Liver (tissue), 9 donors: ENCODE measurements at regions not wholly inside any gene's neighbourhood (a gene's known extent, or its start where the extent isn't known, plus 50 kb on each side); places are given as distances from the start of the nearest gene placed in this dataset. TPM values are rescaled to one million over a fixed set of nuclear protein-coding genes. Genes with fewer than 3 reads are reported as not detected.

Source experiments
- DNase-seq: peaks from one replicate; pipeline ENCODE4 v3.0.0-alpha.2; 2017; ENCODE audit warnings: low spot score
- H3K27ac ChIP-seq, 2 donors: one replicate each; pipeline ENCODE4 v1.7.0; 2013; ENCODE audit warnings: inconsistent platforms in 2 of 2, low read length in 2 of 2, control low read depth in 1 of 2, low read depth in 1 of 2, mild to moderate bottlenecking in 1 of 2
- H3K27me3 ChIP-seq, 4 donors: one replicate each; pipeline versions ENCODE4 v1.6.1 to v1.7.0; 2013; ENCODE audit warnings: low read length in 3 of 4, inconsistent platforms in 1 of 4, mild to moderate bottlenecking in 1 of 4, moderate library complexity in 1 of 4; ENCODE audit not compliant: control insufficient read depth in 4 of 4, insufficient read depth in 4 of 4
- H3K36me3 ChIP-seq, 4 donors: one replicate each; pipeline versions ENCODE4 v1.6.1 to v1.7.0; 2013; ENCODE audit warnings: low read length in 3 of 4, mild to moderate bottlenecking in 3 of 4, low read depth in 1 of 4, moderate library complexity in 1 of 4; ENCODE audit not compliant: control insufficient read depth in 4 of 4, insufficient read depth in 3 of 4
- H3K4me1 ChIP-seq, 4 donors: one replicate each; pipeline versions ENCODE4 v1.6.1 to v1.7.0; 2013; ENCODE audit warnings: low read length in 3 of 4, mild to moderate bottlenecking in 3 of 4, moderate library complexity in 1 of 4; ENCODE audit not compliant: control insufficient read depth in 4 of 4, insufficient read depth in 4 of 4
- H3K4me3 ChIP-seq, 3 donors: one replicate each; pipeline versions ENCODE4 v1.6.1 to v1.7.0; 2013; ENCODE audit warnings: low read length in 3 of 3, control low read depth in 1 of 3, low read depth in 1 of 3, mild to moderate bottlenecking in 1 of 3
- H3K9ac ChIP-seq, 2 donors: one replicate each; pipeline ENCODE4 v1.7.0; 2013; ENCODE audit warnings: low read length in 2 of 2, mild to moderate bottlenecking in 2 of 2, moderate library complexity in 2 of 2, control low read depth in 1 of 2, low read depth in 1 of 2
- H3K9me3 ChIP-seq, 4 donors: one replicate each; pipeline versions ENCODE4 v1.6.1 to v1.7.0; 2013; ENCODE audit warnings: low read length in 3 of 4; ENCODE audit not compliant: control insufficient read depth in 4 of 4
- EGR1 ChIP-seq, 2 donors: IDR thresholded peaks; 2 replicates each; pipeline ENCODE4 v1.6.1; 2016 to 2018; ENCODE audit warnings: antibody characterized with exemption in 2 of 2, low read depth in 2 of 2
- FOXA1 ChIP-seq: IDR thresholded peaks from 2 replicates; pipeline ENCODE4 v1.6.1; 2016; ENCODE audit warnings: antibody characterized with exemption
- FOXA2 ChIP-seq: IDR thresholded peaks from 2 replicates; pipeline ENCODE4 v1.6.1; 2016; ENCODE audit warnings: antibody characterized with exemption
- GABPA ChIP-seq, 2 donors: IDR thresholded peaks in 1 of 2; conservative IDR thresholded peaks in 1 of 2; 2 replicates each; pipeline ENCODE4 v1.6.1; 2016; ENCODE audit warnings: antibody characterized with exemption in 2 of 2, mild to moderate bottlenecking in 1 of 2, moderate library complexity in 1 of 2
- HNF4A ChIP-seq, 2 donors: conservative IDR thresholded peaks; 2 replicates each; pipeline ENCODE4 v1.6.1; 2016; ENCODE audit warnings: antibody characterized with exemption in 2 of 2, mild to moderate bottlenecking in 2 of 2
- HNF4G ChIP-seq: IDR thresholded peaks from 2 replicates; pipeline ENCODE4 v1.6.1; 2016; ENCODE audit warnings: antibody characterized with exemption
- JUND ChIP-seq, 2 donors: IDR thresholded peaks; 2 replicates each; pipeline ENCODE4 v1.6.1; 2016; ENCODE audit warnings: antibody characterized with exemption in 2 of 2
- NR2F2 ChIP-seq: IDR thresholded peaks from 2 replicates; pipeline ENCODE4 v1.6.1; 2016; ENCODE audit warnings: antibody characterized with exemption
- RAD21 ChIP-seq, 2 donors: IDR thresholded peaks; 2 replicates each; pipeline ENCODE4 v1.6.1; 2016; ENCODE audit warnings: antibody characterized with exemption in 2 of 2, mild to moderate bottlenecking in 2 of 2
- RXRA ChIP-seq, 2 donors: IDR thresholded peaks; 2 replicates each; pipeline ENCODE4 v1.6.1; 2017 to 2018; ENCODE audit warnings: antibody characterized with exemption in 2 of 2, mild to moderate bottlenecking in 1 of 2
- TAF1 ChIP-seq: conservative IDR thresholded peaks from 2 replicates; pipeline ENCODE4 v1.6.1; 2016; ENCODE audit warnings: antibody characterized with exemption, mild to moderate bottlenecking
- YY1 ChIP-seq: IDR thresholded peaks from 2 replicates; pipeline ENCODE4 v1.6.1; 2016; ENCODE audit warnings: antibody characterized with exemption, mild to moderate bottlenecking
- WGBS: extraction: QIAGEN DNeasy Blood & Tissue Kit; methylation state at CpG from one replicate; pipeline ENCODE4 v1.1.7; 2013; 5-methylcytosine and 5-hydroxymethylcytosine counted together
- small RNA-seq: library from RNA; depleted of rRNA; stranded (forward); fragments of <200 nt; gene quantifications from one replicate; pipeline ENCODE3, GENCODE V24; 2014
- TF ChIP-seq, protein P1 (sequence below): fragments of 150-350 bp; IDR thresholded peaks from 2 replicates; pipeline ENCODE4 v1.5.1; 2017; ENCODE audit warnings: improper control_type of control experiment, low read depth, low read length; ENCODE audit not compliant: missing input control
- TF ChIP-seq, protein P2 (sequence below): IDR thresholded peaks from 2 replicates; pipeline ENCODE4 v1.6.1; 2016; ENCODE audit warnings: antibody characterized with exemption
- TF ChIP-seq, protein P3 (sequence below): IDR thresholded peaks from 2 replicates; pipeline ENCODE4 v1.6.1; 2016; ENCODE audit warnings: antibody characterized with exemption
- TF ChIP-seq, protein P4 (sequence below): IDR thresholded peaks from 2 replicates; pipeline ENCODE4 v1.6.1; 2016; ENCODE audit warnings: antibody characterized with exemption
- TF ChIP-seq, protein P5 (sequence below): IDR thresholded peaks from 2 replicates; pipeline ENCODE4 v1.6.1; 2016; ENCODE audit warnings: antibody characterized with exemption, mild to moderate bottlenecking
- donor health status: healthy.
- donor health status: healthy.
- donor health status: healthy.
- donor health status: healthy.
- donor health status: healthy.

DNA sequence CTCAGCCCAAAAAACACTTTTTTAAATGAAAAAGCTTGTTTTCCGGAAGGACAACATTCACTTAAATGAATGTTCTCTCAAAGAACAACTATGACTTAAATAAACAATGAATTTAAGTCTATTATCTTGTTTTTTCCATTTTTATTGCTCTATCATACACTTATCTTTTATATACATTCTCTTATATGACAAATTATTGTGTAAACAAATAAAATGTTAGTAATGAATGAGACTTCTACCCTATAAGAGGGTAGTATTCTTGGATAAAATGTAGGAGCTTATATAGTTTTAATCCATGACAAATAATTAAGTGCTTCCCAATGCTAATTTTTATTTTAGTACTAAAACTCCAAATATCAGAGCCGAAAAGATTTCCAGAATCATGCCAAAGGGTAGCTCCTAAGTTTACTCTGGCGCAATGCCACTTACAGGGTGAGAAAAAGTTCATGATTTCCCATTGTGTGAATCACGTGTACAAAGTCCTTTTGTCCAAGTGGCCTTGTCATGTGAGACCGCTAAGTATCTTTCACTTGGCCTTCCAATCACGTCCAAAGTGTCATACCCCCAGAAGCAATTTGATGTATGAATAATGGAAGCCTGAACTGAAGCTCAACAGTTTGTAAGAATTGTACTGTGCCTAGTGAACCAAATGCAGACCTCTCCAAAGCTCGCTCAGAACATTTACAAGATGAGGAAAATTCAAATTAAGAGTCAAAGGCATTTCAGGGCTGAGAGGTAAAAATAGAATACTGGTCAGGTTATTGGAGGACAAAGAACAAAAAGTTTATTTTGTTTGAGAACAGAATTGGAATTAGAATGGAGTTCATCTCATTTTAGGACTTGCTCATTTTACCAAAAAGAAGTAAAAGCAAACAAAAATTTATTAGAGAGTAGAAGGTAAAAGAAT, 56.6 kb upstream of the C1orf21 start (continued):
- no peak for TF ChIP-seq YY1

DNA sequence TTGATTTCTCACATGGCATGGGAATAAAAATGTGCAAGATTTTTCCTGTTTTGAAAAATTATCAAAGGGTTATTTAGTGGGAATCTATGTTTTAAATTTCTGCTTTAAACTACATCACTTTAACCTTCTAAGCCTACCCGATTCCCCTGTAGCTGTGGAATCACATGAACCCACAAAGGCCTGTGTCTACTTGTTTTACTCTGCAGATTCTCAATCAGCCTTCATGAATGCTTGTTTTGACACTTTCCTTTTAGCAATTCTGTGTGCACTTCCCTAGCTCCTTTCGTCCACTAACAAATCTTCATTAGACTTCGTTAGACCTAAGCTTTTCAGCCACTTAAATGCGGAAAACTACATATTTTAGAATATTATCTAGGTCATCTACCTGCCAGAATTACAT, 56.0 kb upstream of the C1orf21 start:
- peaks cover 0 to 5% (median 0%) of the 10 kb centered on the region in 4 donors for H3K9me3 ChIP-seq
- H3K36me3 ChIP-seq = no peaks in the 10 kb centered on the region
- no peak overlapping the region for H3K27ac ChIP-seq
- WGBS = 97% methylated on average over 4 of the region's 4 CpGs
- TF ChIP-seq HNF4G = no peak
- TF ChIP-seq GABPA (IDR thresholded peaks at IDR 0.05 in 1 of 2, conservative IDR thresholded peaks at IDR 0.05 in 1 of 2) = no peak
- no peak for TF ChIP-seq RAD21 (IDR thresholded peaks at IDR 0.05)
- no peak for TF ChIP-seq FOXA1
- no peak for TF ChIP-seq RXRA (IDR thresholded peaks at IDR 0.05)
- TF ChIP-seq, protein P1, sequence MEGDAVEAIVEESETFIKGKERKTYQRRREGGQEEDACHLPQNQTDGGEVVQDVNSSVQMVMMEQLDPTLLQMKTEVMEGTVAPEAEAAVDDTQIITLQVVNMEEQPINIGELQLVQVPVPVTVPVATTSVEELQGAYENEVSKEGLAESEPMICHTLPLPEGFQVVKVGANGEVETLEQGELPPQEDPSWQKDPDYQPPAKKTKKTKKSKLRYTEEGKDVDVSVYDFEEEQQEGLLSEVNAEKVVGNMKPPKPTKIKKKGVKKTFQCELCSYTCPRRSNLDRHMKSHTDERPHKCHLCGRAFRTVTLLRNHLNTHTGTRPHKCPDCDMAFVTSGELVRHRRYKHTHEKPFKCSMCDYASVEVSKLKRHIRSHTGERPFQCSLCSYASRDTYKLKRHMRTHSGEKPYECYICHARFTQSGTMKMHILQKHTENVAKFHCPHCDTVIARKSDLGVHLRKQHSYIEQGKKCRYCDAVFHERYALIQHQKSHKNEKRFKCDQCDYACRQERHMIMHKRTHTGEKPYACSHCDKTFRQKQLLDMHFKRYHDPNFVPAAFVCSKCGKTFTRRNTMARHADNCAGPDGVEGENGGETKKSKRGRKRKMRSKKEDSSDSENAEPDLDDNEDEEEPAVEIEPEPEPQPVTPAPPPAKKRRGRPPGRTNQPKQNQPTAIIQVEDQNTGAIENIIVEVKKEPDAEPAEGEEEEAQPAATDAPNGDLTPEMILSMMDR = no peak
- TF ChIP-seq FOXA2 = no peak
- TF ChIP-seq, protein P2, sequence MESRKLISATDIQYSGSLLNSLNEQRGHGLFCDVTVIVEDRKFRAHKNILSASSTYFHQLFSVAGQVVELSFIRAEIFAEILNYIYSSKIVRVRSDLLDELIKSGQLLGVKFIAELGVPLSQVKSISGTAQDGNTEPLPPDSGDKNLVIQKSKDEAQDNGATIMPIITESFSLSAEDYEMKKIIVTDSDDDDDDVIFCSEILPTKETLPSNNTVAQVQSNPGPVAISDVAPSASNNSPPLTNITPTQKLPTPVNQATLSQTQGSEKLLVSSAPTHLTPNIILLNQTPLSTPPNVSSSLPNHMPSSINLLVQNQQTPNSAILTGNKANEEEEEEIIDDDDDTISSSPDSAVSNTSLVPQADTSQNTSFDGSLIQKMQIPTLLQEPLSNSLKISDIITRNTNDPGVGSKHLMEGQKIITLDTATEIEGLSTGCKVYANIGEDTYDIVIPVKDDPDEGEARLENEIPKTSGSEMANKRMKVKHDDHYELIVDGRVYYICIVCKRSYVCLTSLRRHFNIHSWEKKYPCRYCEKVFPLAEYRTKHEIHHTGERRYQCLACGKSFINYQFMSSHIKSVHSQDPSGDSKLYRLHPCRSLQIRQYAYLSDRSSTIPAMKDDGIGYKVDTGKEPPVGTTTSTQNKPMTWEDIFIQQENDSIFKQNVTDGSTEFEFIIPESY = no peak
- TF ChIP-seq, protein P3, sequence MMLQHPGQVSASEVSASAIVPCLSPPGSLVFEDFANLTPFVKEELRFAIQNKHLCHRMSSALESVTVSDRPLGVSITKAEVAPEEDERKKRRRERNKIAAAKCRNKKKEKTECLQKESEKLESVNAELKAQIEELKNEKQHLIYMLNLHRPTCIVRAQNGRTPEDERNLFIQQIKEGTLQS = no peak
- TF ChIP-seq, protein P4, sequence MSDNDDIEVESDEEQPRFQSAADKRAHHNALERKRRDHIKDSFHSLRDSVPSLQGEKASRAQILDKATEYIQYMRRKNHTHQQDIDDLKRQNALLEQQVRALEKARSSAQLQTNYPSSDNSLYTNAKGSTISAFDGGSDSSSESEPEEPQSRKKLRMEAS = no peak
- no peak for TF ChIP-seq NR2F2
- no peak for TF ChIP-seq EGR1 (IDR thresholded peaks at IDR 0.05; ENCODE audit: low read depth in 2 of 2)
- TF ChIP-seq TAF1 = no peak
- TF ChIP-seq, protein P5, sequence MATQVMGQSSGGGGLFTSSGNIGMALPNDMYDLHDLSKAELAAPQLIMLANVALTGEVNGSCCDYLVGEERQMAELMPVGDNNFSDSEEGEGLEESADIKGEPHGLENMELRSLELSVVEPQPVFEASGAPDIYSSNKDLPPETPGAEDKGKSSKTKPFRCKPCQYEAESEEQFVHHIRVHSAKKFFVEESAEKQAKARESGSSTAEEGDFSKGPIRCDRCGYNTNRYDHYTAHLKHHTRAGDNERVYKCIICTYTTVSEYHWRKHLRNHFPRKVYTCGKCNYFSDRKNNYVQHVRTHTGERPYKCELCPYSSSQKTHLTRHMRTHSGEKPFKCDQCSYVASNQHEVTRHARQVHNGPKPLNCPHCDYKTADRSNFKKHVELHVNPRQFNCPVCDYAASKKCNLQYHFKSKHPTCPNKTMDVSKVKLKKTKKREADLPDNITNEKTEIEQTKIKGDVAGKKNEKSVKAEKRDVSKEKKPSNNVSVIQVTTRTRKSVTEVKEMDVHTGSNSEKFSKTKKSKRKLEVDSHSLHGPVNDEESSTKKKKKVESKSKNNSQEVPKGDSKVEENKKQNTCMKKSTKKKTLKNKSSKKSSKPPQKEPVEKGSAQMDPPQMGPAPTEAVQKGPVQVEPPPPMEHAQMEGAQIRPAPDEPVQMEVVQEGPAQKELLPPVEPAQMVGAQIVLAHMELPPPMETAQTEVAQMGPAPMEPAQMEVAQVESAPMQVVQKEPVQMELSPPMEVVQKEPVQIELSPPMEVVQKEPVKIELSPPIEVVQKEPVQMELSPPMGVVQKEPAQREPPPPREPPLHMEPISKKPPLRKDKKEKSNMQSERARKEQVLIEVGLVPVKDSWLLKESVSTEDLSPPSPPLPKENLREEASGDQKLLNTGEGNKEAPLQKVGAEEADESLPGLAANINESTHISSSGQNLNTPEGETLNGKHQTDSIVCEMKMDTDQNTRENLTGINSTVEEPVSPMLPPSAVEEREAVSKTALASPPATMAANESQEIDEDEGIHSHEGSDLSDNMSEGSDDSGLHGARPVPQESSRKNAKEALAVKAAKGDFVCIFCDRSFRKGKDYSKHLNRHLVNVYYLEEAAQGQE = no peak
- no peak for TF ChIP-seq YY1
- no peak for TF ChIP-seq HNF4A (conservative IDR thresholded peaks at IDR 0.05)
- TF ChIP-seq JUND (IDR thresholded peaks at IDR 0.05) = no peak
- no peak overlapping the region for H3K9ac ChIP-seq
- no peaks in the 10 kb centered on the region for H3K4me1 ChIP-seq
- no peak for DNase-seq
- H3K4me3 ChIP-seq = no peak overlapping the region
- H3K27me3 ChIP-seq = no peaks in the 10 kb centered on the region

Small RNA genes lying in the stretch of these regions (small RNA-seq; reads per million reads assigned to genes)
- gene RF00019 = not detected
